ENCODE measurements at regions not wholly inside any gene's neighbourhood (a gene's known extent, or its start where the extent isn't known, plus 50 kb on each side); places are given as distances from the start of the nearest gene placed in this dataset.
"Not testable (repeated sequence)": the region's sequence is repeated elsewhere in the genome, so short reads cannot be mapped to it uniquely, and the experiment has no call there.

- DNase-seq: not testable (repeated sequence)
Observed at GRCh38 chr5:145446875-145447274, 388.3 kb downstream of the PRELID2 start.

DNA sequence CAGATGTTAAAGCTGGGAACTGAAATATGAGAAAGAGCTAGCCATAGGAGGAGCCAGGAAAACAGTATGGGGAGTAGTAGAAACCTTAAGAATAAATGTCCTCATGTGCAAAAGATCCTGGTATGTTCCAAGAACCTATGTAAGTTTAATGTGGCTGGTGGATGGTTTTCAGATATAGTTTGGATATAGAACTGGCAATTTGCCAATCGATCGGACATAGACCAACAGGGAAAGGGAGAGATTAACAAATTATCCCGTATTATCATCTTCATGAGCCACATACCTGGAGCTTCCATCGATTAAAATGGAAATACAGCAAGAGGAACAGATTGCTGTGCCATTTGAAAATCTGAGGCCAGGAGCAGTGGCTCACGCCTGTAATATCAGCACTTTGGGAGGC lies 388.7 kb downstream of the PRELID2 start:
- DNase-seq: no peak

DNA sequence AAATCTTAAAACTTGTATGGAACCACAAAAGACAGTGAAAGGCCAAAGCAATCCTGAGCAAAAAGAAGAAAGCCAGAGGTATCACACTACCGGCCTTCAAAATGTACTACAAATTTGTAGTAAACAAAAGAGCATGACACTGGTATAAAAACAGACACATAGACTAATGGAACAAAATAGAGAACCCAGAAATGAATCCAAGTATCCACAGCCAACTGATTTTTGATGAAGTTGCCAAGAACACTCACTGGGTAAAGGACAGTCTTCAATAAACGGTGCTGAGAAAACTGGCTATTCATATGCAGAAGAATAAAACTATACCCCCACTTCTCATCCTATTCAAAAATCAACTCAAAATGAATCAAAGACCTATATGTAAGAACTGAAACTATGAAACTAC lies 390.1 kb downstream of the PRELID2 start:
- DNase-seq: no peak

- DNase-seq: no peak
Observed at GRCh38 chr5:145443964-145444363, 391.2 kb downstream of the PRELID2 start.

GRCh38 chr5:145443366-145443765 lies 391.8 kb downstream of the PRELID2 start:
- no peak for DNase-seq

DNA sequence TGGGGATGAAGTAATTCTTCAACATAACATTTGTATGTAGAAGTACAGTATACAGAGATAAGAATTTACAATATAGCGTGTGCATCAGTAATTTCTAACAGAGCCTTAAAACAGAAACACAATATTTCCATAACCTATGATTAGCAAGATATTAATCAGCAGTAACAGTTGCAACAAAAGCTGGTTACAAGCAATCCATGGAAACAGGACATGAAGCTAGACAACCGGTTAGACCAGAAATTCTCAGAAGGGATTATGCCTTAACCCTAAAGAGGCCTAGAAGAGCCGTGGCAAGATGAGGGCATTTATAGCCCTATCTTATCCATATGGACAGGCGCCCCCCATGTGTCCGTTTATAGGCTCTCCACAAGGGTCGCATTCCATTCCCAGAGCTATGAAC lies 392.5 kb downstream of the PRELID2 start:
- not testable (repeated sequence) for DNase-seq

DNA sequence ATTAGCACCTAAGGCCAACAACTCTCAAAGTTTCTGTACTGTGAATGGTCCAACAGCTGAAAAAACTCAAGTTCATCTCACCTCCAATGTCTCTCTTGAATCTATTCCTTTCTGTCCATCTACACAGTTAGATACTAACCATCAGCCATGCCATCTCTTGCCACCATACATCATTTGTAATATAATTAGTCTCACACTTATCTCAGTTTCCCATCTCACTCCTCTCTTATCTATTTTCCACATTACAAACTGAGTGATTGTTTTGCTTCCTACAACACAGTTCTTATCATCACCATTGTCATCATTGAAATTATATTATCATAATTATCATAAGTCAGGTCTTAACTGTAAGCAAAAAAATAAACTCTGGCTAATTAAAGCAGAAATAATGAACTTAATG lies 393.9 kb downstream of the PRELID2 start:
- no peak for DNase-seq

GRCh38 chr5:145437627-145438026 lies 397.5 kb downstream of the PRELID2 start:
- DNase-seq: no peak

DNA sequence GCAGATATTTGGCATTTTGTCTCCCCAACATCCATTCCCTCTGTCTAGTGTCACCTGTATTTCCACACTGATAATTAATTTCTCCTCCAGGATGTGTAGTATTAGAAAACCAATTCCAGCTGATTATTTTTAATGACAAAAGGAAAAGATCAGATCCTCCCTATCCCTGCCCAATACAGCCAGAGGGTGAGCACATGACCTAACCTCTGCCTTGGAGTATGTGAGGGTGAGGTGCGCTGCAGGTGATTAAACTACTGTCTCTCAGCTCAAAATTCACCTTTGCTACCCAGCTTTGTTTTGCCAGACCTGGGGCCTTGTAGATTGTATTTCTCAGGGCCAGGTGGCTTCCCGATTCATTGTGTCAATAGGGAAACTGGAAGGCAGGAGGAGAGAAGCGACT lies 402.1 kb downstream of the PRELID2 start:
- DNase-seq: no peak

GRCh38 chr5:145429170-145429569 lies 406.0 kb downstream of the PRELID2 start:
- DNase-seq: no peak

DNA sequence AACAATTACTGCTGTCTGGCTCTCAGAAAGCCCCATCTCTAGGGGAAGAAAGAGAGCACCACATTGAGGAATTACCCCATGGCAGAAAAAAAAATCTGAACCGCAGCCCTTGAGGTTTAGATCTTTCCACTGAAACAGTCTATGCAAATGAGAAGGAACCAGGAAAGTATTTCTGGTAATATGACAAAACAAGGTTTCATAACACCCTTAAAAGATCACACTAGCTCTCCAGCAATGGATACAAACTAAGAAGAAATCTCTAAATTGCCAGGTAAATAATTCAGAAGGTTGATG lies 427.1 kb downstream of the PRELID2 start:
- no peak for DNase-seq

DNA sequence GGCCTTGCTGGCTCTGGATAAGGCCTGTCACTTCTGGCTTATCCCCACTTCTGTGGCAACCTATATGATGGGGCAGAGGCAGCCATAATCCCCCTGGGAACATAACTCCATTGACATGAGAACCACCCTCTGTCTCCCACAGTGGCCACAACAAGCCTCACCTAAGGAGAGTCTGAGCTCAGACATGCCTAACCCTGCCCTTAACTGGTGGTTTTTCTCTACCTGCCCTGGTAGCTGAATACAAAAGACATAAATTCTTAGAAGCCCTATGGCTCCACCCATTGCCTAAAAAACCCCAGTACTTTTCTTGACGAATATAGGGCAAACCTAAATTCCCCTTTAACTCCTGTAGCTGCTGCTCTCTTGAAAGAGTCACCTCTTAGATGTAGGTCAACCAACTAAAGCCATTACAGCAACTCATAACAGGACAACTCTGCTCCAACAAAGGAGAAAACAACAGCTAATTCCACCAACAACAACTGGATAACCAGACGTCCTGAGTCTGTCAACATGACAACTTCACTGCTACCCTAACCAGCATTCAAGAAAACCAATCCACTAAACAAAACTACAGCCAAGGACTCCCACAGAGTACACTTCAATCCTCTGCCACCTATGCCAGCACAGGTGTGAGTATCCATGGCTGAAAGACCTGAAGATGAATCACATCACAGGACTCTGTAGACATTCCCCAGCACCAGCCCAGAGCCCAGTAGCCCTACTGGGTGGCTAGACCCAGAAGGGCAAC lies 427.7 kb downstream of the PRELID2 start:
- DNase-seq: no peak

- peak; percentile 15 for DNase-seq
Observed at GRCh38 chr5:145403992-145404391, 431.1 kb downstream of the PRELID2 start.

- DNase-seq: no peak
Observed at GRCh38 chr5:145396888-145397287, 438.3 kb downstream of the PRELID2 start.

DNA sequence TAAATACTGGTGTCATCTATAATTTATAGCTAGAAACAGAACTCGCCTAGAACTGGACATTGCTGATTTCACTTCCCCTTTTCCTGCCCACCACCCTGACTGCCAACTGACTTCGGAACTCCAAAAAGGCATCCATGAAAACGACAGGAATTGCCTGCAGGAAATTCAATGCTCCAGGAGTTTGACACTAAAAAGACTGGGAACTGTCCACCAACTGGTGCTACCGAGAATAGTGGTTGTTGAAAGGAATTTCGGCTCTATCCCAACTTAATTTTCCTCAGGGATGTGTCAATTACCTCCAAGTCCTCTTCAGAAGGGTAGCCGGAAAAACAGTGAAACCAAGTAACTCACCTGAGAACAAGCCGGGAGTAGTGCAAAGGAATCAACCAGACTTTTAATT lies 440.0 kb downstream of the PRELID2 start:
- not testable (repeated sequence) for DNase-seq

DNA sequence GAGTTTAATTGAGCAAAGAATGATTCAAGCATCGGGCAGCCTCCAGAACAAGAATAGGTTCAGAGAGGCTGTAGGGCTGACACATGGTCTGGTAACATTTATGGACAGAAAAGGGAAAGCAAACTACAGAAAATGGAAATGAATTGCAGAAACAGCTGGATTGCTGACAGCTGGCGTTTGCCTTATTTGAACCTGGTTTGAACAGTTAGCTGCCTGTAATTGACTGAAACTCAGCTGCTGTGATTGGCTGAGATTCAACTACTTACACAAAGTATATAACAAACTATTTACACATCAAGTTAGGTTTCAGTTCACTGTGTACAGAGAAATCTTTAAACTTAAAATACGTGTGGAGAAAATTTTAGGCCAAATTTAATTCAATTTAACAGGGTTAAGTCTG lies 441.7 kb downstream of the PRELID2 start:
- no peak for DNase-seq

GRCh38 chr5:145389047-145389446 lies 446.1 kb downstream of the PRELID2 start:
- no peak for DNase-seq

DNA sequence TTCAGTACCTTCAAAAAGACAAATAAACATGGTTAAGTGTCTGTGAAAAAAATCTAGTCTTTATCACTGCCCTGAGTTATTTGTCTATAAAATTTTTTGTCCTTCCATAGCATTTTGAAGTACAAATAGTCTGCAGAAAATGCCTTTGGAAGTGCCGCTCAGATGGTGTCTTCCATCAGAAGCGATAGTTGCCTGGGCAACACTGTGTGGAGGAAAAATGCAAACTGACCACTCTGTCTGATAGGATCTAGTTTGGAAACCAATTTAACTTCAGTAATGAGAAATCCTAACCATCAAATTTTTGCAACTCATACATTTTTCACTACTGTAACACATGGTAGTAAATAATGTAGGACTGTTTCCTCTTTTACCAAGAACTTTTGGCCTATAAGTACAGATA lies 449.9 kb downstream of the PRELID2 start:
- DNase-seq: no peak

DNA sequence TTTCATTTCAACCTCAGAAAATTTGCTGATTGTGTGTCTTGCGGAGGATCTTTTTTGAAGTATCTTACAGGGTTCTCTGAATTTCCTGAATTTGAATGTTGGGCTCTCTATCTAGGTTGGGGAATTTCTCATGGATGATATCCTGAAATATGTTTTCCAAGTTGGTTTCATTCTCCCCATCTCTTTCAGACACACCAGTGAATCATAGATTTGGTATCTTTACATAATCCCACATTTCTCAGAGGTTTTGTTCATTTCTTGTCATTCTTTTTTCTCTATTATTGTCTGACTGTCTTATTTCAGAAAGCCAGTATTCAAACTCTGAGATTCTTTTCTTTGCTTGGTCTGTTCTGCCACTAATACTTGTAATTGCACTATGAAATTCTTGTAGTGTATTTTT lies 456.9 kb downstream of the PRELID2 start:
- no peak for DNase-seq

DNA sequence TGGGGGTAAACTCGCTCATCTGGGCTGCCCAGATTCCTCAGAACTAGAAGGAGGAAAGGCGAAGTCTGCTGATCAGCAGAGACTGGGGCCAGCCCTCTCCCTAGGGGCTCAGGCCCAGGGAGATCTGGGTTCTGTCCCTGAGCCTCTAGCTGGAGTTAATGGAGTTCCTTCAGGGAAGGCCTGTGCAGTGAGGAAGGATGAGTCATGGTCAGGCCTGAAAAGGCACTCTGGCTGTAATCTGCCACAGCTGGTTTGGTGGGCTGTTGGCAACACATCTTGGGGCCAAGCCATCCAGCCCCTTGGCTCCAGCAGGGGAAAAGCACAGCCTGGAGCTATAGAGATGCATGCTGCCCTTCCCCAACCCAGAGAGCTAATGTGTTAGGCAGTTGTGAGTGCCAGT lies 459.6 kb downstream of the PRELID2 start:
- no peak for DNase-seq

DNA sequence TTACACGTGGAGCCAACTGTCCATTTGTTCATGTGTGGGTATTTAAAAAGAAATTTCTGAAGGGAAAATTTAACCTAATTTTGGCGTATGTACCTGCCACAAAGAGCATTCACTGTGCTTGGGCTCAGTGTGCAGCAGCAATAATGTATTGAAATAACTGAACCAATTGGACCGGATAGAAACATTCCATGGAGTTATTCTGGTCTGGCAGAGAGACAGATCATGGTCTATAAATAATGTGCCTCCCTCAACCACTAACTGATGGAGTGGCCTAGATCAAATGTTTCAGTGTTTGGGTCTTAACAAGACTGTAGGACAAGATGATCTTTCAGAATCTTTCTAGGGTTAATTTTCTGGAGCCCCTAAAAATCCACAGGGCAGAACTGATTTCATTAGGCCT lies 469.7 kb downstream of the PRELID2 start:
- no peak for DNase-seq

DNA sequence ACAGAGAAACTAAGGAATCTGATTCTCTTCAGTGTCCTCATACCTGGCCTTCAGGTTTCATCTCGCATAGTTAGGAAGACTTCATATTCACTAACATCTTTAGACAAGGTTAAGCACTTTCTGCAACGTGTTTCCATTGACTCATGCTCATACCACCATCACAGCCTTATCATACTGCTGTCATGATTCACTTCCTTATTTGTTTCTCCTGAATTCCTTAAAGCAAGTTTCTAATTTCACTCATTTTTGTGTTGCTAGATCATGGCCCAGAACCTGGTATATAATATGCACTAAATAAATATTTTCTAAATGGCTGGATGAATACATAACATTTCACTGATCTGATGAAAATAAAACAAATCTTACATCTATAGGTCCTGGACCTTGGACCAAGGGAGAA lies 472.9 kb downstream of the PRELID2 start:
- no peak for DNase-seq

GRCh38 chr5:145360936-145361335 lies 474.2 kb downstream of the PRELID2 start:
- DNase-seq: no peak

DNA sequence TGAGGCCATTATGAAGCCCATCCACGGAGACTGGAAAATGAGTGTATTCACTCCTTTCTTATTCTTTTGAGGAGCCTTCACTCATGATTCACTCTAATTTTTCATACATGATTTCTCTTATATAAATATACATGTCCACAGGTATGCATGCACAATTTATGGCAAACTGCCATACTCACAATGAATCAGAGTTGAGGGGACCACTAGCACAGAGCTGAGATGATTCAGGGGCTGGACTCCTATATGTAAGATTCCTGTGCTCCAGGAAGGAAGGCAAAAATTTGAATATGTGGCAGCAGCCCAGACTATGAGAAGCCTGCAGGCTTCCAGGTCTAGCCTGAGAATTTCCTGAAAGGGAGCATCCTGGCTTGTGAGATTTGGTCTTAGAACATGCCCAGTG lies 484.6 kb downstream of the PRELID2 start:
- no peak for DNase-seq

DNA sequence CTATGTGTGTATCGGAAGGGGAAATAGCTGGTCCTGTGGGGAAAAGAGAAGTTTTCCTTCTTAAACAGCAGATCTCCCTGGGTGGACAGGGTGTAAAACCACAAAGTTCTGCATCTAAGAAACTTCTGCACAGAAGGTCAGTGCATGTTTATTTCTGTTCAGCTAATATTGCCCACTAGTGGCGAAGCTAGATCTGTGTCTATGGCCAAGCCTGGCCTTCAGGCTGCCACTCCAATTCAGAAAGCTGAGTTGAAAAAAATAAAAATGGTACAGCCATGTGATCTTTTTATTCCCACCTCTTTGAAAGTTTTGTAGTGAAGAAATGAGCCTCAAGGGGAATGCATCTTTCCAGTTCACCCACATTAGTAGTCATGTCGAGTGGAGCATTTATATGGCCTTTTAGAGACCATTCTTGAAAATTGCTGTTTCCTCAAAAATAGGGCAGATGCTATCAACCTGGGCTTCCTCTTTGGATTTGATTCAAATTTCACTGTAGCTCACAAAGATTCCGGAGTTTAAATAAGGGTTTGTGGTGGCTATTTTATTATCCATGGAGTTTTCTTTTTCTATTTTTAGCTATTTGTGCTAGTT lies 488.0 kb downstream of the PRELID2 start:
- DNase-seq: peak; percentile 7
